AG04449 (cell line): ENCODE measurements at regions not wholly inside any gene's neighbourhood (a gene's known extent, or its start where the extent isn't known, plus 50 kb on each side); places are given as distances from the start of the nearest gene placed in this dataset.

Source experiments
- CTCF ChIA-PET: fragments of 350-600 bp; formaldehyde crosslinking; extraction: SDS; loops from one replicate; lab custom pipeline; 2021; ENCODE audit warnings: antibody characterized with exemption; lab: Yijun Ruan, JAX
- POLR2A ChIA-PET: fragments of 400-600, 350-600 bp; formaldehyde crosslinking; extraction: SDS; loops from one replicate; lab custom pipeline; 2020; ENCODE audit warnings: antibody characterized with exemption, inconsistent platforms; lab: Yijun Ruan, JAX
- DNase-seq: peaks from one replicate; pipeline ENCODE4 v3.0.0-alpha.2; 2010; ENCODE audit warnings: low read depth, low spot score
- H3K4me3 ChIP-seq: 2 replicates; pipeline ENCODE4 v1.5.1; 2011; ENCODE audit warnings: low read depth, mild to moderate bottlenecking, control low read depth, low read length
- TF ChIP-seq, protein P1 (sequence below): IDR thresholded peaks from one replicate; pipeline ENCODE4 v1.5.1; 2011; ENCODE audit warnings: mild to moderate bottlenecking, moderate library complexity, low read length, control low read depth, inconsistent platforms; ENCODE audit not compliant: insufficient read depth; ENCODE audit errors: missing control alignments

DNA sequence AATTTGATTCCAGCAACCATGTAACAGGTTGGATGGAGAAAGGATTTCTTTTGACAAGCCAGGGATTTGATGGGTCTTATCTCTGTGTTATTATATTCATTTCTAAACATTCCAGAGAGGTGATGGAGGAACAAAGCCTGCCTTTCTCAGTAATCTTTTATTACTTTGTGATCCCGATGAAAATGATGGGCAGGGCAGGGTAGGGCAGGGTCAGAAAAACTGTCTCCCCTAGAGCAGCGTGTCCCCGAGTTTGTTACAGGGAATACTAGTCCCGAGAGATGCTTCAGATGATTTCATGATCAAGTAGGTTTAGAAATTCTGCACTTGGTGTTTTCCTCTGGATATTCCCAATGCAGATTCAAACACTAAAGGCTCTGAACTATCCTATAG, 111.8 kb upstream of the RGMA start:
- TF ChIP-seq, protein P1, sequence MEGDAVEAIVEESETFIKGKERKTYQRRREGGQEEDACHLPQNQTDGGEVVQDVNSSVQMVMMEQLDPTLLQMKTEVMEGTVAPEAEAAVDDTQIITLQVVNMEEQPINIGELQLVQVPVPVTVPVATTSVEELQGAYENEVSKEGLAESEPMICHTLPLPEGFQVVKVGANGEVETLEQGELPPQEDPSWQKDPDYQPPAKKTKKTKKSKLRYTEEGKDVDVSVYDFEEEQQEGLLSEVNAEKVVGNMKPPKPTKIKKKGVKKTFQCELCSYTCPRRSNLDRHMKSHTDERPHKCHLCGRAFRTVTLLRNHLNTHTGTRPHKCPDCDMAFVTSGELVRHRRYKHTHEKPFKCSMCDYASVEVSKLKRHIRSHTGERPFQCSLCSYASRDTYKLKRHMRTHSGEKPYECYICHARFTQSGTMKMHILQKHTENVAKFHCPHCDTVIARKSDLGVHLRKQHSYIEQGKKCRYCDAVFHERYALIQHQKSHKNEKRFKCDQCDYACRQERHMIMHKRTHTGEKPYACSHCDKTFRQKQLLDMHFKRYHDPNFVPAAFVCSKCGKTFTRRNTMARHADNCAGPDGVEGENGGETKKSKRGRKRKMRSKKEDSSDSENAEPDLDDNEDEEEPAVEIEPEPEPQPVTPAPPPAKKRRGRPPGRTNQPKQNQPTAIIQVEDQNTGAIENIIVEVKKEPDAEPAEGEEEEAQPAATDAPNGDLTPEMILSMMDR, result no peak
- DNase-seq, result no peak
- ChIA-PET CTCF (no interaction called here), POLR2A (no interaction called here)
- H3K4me3 ChIP-seq, result no peak overlapping the region

- POLR2A ChIA-PET, result no interaction called here
- TF ChIP-seq, protein P1, result no peak
- no peak overlapping the region for H3K4me3 ChIP-seq
Measured at GRCh38 chr15:93200081-93200836, 111.2 kb upstream of the RGMA start.

GRCh38 chr15:93196135-93196670, 107.2 kb upstream of the RGMA start:
- no peak for DNase-seq
- TF ChIP-seq, protein P1, result no peak
- CTCF ChIA-PET, result no interaction called here
- POLR2A ChIA-PET, result no interaction called here
- H3K4me3 ChIP-seq, result no peak overlapping the region

More at GRCh38 chr15:93200081-93200836, 111.2 kb upstream of the RGMA start:
- CTCF ChIA-PET, result no interaction called here
- no peak for DNase-seq

DNA sequence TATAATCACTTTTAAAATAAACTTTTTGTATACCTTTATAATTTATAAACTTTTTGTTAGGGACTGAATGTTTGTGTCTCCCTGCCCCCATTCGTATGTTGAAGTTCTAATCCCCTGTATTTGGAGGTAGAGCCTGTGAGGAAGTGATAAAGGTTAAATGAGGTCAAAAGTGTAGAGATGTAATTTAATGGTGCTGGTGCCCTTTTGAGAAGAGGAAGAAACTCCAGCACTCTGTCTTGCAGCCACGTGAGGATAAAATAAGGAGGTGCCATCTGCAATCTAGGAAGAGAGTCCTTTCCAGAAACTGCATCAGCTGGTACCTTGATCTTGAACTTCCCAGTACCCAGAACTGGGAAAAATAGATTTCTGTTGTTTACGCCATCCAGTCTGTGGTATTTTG, 106.1 kb upstream of the RGMA start:
- TF ChIP-seq, protein P1, result no peak
- no peak overlapping the region for H3K4me3 ChIP-seq
- no peak for DNase-seq
- ChIA-PET POLR2A (no interaction called here), CTCF (no interaction called here)

DNA sequence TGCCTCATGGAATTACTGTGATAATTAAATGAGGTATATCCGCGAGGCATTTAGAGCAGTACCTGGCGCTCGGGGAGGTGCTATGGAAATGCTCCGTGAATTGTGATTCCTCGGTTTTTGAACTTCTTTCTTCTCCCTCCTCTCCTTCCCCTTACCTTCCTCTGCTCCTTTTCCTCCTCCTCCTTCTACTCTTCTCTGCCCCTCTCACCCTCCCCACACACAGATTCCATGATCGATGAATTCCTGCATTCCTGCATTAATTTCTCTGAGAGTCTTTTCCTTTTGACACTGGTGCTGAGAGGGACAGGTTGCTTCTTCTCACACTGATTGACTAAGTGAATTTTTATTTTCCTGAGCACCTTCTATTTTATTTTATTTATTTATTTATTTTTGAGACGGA, 101.2 kb upstream of the RGMA start:
- DNase-seq, result no peak
- no peak overlapping the region for H3K4me3 ChIP-seq
- TF ChIP-seq, protein P1, result no peak
- ChIA-PET POLR2A (no interaction called here), CTCF (no interaction called here)

DNA sequence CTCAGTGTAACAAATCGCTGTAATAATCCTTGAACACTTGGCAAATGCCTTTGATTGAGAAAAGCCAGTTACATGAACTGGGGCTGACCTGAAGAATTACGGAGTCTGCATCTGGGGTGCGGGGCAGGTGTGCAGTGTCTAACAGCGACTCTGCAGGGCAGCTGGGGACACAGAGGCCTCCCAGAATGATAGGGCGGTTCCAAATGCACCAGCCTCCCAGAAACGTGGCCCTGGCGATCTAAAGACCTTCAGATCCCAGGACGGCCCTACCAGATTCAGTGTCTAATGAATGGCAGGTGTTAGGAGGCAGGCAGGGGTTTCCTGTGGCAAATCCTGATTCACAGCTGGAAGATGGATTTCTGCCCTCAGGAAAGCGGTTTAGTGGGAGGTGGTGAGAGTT, 100.5 kb upstream of the RGMA start:
- ChIA-PET CTCF (no interaction called here), POLR2A (no interaction called here)
- no peak for DNase-seq
- TF ChIP-seq, protein P1, result no peak
- no peak overlapping the region for H3K4me3 ChIP-seq
